HepG2 (cell line): ENCODE measurements at regions not wholly inside any gene's neighbourhood (a gene's known extent, or its start where the extent isn't known, plus 50 kb on each side); places are given as distances from the start of the nearest gene placed in this dataset.
A peak's percentile ranks its signal among the peaks of the same experiment; 100 is the strongest.

Source experiments
- ATAC-seq: fragments of 200-7000 bp; cut with Tn5 transposase; 3 replicates; pipeline ENCODE4 v1.9.1; 2020; ENCODE audit warnings: mild to moderate bottlenecking, moderate library complexity
- BruUV-seq: library from RNA; stranded (reverse); fragments of 400-500 nt; replicated peaks from 2 replicates; lab custom pipeline; 2021; lab: Mats Ljungman, UMichigan
- CTCF ChIA-PET: fragments of 300-600 bp; formaldehyde crosslinking; extraction: SDS; loops from one replicate; lab custom pipeline; 2021; ENCODE audit warnings: low total read pairs, inconsistent platforms, low intra/inter-chr PET ratio; lab: Yijun Ruan, JAX
- POLR2A ChIA-PET: fragments of 350-600 bp; sonication (Branson Sonifier 250); formaldehyde crosslinking; loops from one replicate; lab custom pipeline; 2020; ENCODE audit warnings: antibody characterized with exemption, inconsistent platforms; lab: Yijun Ruan, JAX
- DNase-seq: peaks from one replicate; pipeline ENCODE4 v3.0.0-alpha.2; 2015; ENCODE audit warnings: low spot score
- FAIRE-seq: peaks from 3 replicates; lab custom pipeline; 2011; peaks lifted over from hg19 to GRCh38; lab: Jason Lieb, UNC
- H2AFZ ChIP-seq: one replicate; pipeline ENCODE4 v1.6.1; 2011; ENCODE audit warnings: low read length, inconsistent platforms
- H3K27ac ChIP-seq: fragments of 300-600 bp; 3 replicates; pipeline ENCODE4 v1.8.0; 2011; ENCODE audit warnings: mixed run types, mild to moderate bottlenecking, mixed read lengths, low read length, inconsistent platforms; ENCODE audit not compliant: insufficient read depth; ENCODE audit errors: extremely low read length
- H3K27me3 ChIP-seq, 2 experiments: fragments of 200-600 bp in 1 of 2; 2 replicates in 1 of 2; 3 replicates in 1 of 2; pipeline versions ENCODE4 v1.6.0 to v1.8.0; 2011; ENCODE audit warnings: low read length in 2 of 2, mild to moderate bottlenecking in 2 of 2, moderate library complexity in 2 of 2, inconsistent platforms in 1 of 2; ENCODE audit not compliant: insufficient read depth in 2 of 2, control insufficient read depth in 1 of 2
- H3K36me3 ChIP-seq, 2 experiments: fragments of 200-600 bp in 1 of 2; replicated peaks in 1 of 2; 2 replicates in 1 of 2; 3 replicates in 1 of 2; pipeline versions ENCODE4 v1.5.1 to v1.8.0; 2011; ENCODE audit warnings: low read length in 2 of 2, inconsistent platforms in 1 of 2; ENCODE audit not compliant: insufficient read depth in 2 of 2, control insufficient read depth in 1 of 2
- H3K4me1 ChIP-seq: 2 replicates; pipeline ENCODE4 v1.5.1; 2012; ENCODE audit warnings: low read length, inconsistent platforms; ENCODE audit not compliant: insufficient read depth
- H3K4me2 ChIP-seq: 2 replicates; pipeline ENCODE4 v1.6.0; 2011; ENCODE audit warnings: low read depth, low read length, inconsistent platforms
- H3K4me3 ChIP-seq, 3 experiments: fragments of 200-600 bp in 1 of 3; sonication (generic), shearing (Covaris generic) in 1 of 3; replicated peaks in 1 of 3; 2 replicates each; pipeline ENCODE4 v1.5.1; 2011 to 2016; ENCODE audit warnings: low read length in 3 of 3, inconsistent platforms in 2 of 3, low read depth in 2 of 3, mild to moderate bottlenecking in 2 of 3, control low read depth in 1 of 3, mixed read lengths in 1 of 3; ENCODE audit not compliant: insufficient read depth in 1 of 3
- H3K79me2 ChIP-seq: one replicate; pipeline ENCODE4 v1.6.1; 2011; ENCODE audit warnings: low read length, inconsistent platforms; ENCODE audit not compliant: insufficient read depth
- H3K9ac ChIP-seq: 2 replicates; pipeline ENCODE4 v1.6.0; 2011; ENCODE audit warnings: mild to moderate bottlenecking, low read depth, low read length, inconsistent platforms; ENCODE audit not compliant: insufficient read depth
- H3K9me3 ChIP-seq: 2 replicates; pipeline ENCODE4 v1.5.1; 2012; ENCODE audit warnings: mild to moderate bottlenecking, low read length
- H4K20me1 ChIP-seq: 2 replicates; pipeline ENCODE4 v1.6.0; 2011; ENCODE audit warnings: inconsistent platforms, mild to moderate bottlenecking, low read length, moderate library complexity; ENCODE audit not compliant: insufficient read depth
- BORCS8-MEF2B ChIP-seq: sonication (generic); formaldehyde crosslinking; IDR thresholded peaks from 2 replicates; pipeline ENCODE4 v1.8.0; 2022; ENCODE audit warnings: mild to moderate bottlenecking, missing genetic modification reagents
- FOXC1 ChIP-seq: sonication (generic); formaldehyde crosslinking; IDR thresholded peaks from 2 replicates; pipeline ENCODE4 v1.8.0; 2022; ENCODE audit warnings: mild to moderate bottlenecking, missing genetic modification reagents, borderline replicate concordance
- HIVEP1 ChIP-seq: sonication (generic); formaldehyde crosslinking; IDR thresholded peaks from 2 replicates; pipeline ENCODE4 v1.4.0; 2020; ENCODE audit warnings: mild to moderate bottlenecking, missing genetic modification reagents
- KAT7 ChIP-seq: IDR thresholded peaks from 2 replicates; pipeline ENCODE4 v1.6.1; 2018; ENCODE audit warnings: borderline replicate concordance, missing compliant biosample characterization
- SMARCE1 ChIP-seq: fragments of 450-650 bp; IDR thresholded peaks from 2 replicates; pipeline ENCODE4 v1.6.1; 2017; ENCODE audit warnings: borderline replicate concordance
- SYNCRIP ChIP-seq: fragments of 200-400 bp; formaldehyde crosslinking; IDR thresholded peaks from 2 replicates; pipeline ENCODE4 v1.6.1; 2018; ENCODE audit warnings: mild to moderate bottlenecking, low read depth, low read length; ENCODE audit not compliant: insufficient read depth
- ZBTB1 ChIP-seq: sonication (generic); formaldehyde crosslinking; IDR thresholded peaks from 2 replicates; pipeline ENCODE4 v1.4.0; 2020; ENCODE audit warnings: missing genetic modification reagents, borderline replicate concordance
- ZFP82 ChIP-seq: sonication (generic); formaldehyde crosslinking; IDR thresholded peaks from 2 replicates; pipeline ENCODE4 v1.5.1; 2020; ENCODE audit warnings: mild to moderate bottlenecking, missing genetic modification reagents, borderline replicate concordance
- ZFYVE20 ChIP-seq: sonication (generic); formaldehyde crosslinking; IDR thresholded peaks from 2 replicates; pipeline ENCODE4 v1.8.0; 2023; ENCODE audit warnings: low read depth, mild to moderate bottlenecking, moderate library complexity, missing genetic modification reagents, borderline replicate concordance
- ZNF441 ChIP-seq: sonication (generic); formaldehyde crosslinking; IDR thresholded peaks from 2 replicates; pipeline ENCODE4 v1.7.0; 2021; ENCODE audit warnings: missing genetic modification reagents, borderline replicate concordance
- ZNF543 ChIP-seq: sonication (generic); formaldehyde crosslinking; IDR thresholded peaks from 2 replicates; pipeline ENCODE4 v1.4.0; 2020; ENCODE audit warnings: mild to moderate bottlenecking, missing genetic modification reagents
- WGBS: methylation state at CpG from one replicate; pipeline ENCODE4 v1.1.6; 2017; ENCODE audit warnings: low lambda C conversion rate; 5-methylcytosine and 5-hydroxymethylcytosine counted together
- in situ Hi-C: cut with HindIII; loops from 2 replicates; pipeline ENCODE4 v1.10.0; 2017; ENCODE audit warnings: low pct_unique_long_range_greater_than_20kb; ENCODE audit not compliant: extremely low pct_ligation_motif_present
- intact Hi-C: fragments of 100-400 bp; cut with micrococcal nuclease; formaldehyde crosslinking; loops from one replicate; pipeline ENCODE4 v1.10.0; 2022; ENCODE audit not compliant: unreplicated experiment
- TF ChIP-seq, protein P1 (sequence below): sonication (generic); formaldehyde crosslinking; IDR thresholded peaks from 2 replicates; pipeline ENCODE4 v1.4.0; 2020; ENCODE audit warnings: mild to moderate bottlenecking, missing genetic modification reagents
- TF ChIP-seq, protein P2 (sequence below): sonication (generic); formaldehyde crosslinking; IDR thresholded peaks from 2 replicates; pipeline ENCODE4 v1.4.0; 2020; ENCODE audit warnings: missing genetic modification reagents, low read depth, mild to moderate bottlenecking, borderline replicate concordance
- TF ChIP-seq, protein P3 (sequence below): IDR thresholded peaks from 2 replicates; pipeline ENCODE4 v1.6.1; 2016; ENCODE audit warnings: low read depth, borderline replicate concordance
- TF ChIP-seq, protein P4 (sequence below): sonication (generic); formaldehyde crosslinking; IDR thresholded peaks from 2 replicates; pipeline ENCODE4 v1.4.0; 2020; ENCODE audit warnings: missing genetic modification reagents
- TF ChIP-seq, protein P5 (sequence below): sonication (generic); formaldehyde crosslinking; IDR thresholded peaks from 2 replicates; pipeline ENCODE4 v1.9.0; 2022; ENCODE audit warnings: missing genetic modification reagents, mild to moderate bottlenecking, borderline replicate concordance
- TF ChIP-seq, protein P6 (sequence below): sonication (generic); formaldehyde crosslinking; IDR thresholded peaks from 2 replicates; pipeline ENCODE4 v1.8.0; 2022; ENCODE audit warnings: missing genetic modification reagents, mild to moderate bottlenecking, inconsistent platforms, borderline replicate concordance

DNA sequence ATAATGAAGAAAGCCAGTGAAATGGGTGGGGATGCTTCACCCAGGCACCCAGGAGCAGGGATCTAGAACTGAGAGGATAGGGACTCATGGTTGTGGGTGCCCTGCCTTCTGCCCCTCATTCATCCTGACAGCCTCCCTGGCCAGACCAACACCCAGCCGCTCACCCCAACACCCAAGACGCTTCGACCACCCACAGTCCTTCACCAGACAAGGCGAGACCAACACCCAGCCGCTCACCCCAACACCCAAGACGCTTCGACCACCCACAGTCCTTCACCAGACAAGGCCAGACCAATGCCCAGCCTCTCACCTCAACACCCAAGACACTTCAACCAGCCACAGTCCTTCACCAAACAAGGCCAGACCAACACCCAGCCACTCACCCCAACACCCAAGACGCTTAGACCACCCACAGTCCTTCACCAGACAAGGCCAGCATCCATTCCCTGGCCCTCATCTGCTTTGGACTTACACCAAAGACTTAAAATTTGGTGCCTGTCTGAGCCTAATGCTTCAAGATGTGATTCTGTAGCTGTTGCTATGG lies 131.5 kb downstream of the ANKRD60 start:
- Histone ChIP-seq H3K4me1 (no peaks in the 10 kb centered on the region), H2AFZ (no peak overlapping the region), H3K4me3 (no peak overlapping the region), H3K9ac (no peak overlapping the region), H3K27ac (no peak overlapping the region), H3K9me3 (no peaks in the 10 kb centered on the region), H3K4me2 (no peak overlapping the region), H3K36me3 (no peaks in the 10 kb centered on the region), H4K20me1 (no peaks in the 10 kb centered on the region), H3K79me2 (no peaks in the 10 kb centered on the region), H3K27me3 (peaks cover 2 to 60% of the 10 kb centered on the region in 2 experiments; a peak in 3 of 5 replicates)
- intact Hi-C loops, result no loop called here
- BruUV-seq, result no TSS peak
- FAIRE-seq (peak; percentile 8), DNase-seq (no peak), ATAC-seq (no peak; the same call in 2 of the 3 replicates)
- 2% methylated on average over 8 of the region's 8 CpGs for WGBS
- ChIA-PET CTCF (no interaction called here), POLR2A (no interaction called here)
- in situ Hi-C loops, result no loop called here
- TF ChIP-seq, protein P1, sequence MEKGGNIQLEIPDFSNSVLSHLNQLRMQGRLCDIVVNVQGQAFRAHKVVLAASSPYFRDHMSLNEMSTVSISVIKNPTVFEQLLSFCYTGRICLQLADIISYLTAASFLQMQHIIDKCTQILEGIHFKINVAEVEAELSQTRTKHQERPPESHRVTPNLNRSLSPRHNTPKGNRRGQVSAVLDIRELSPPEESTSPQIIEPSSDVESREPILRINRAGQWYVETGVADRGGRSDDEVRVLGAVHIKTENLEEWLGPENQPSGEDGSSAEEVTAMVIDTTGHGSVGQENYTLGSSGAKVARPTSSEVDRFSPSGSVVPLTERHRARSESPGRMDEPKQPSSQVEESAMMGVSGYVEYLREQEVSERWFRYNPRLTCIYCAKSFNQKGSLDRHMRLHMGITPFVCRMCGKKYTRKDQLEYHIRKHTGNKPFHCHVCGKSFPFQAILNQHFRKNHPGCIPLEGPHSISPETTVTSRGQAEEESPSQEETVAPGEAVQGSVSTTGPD (CRISPR knock-in tag), result no peak
- TF ChIP-seq, protein P2, sequence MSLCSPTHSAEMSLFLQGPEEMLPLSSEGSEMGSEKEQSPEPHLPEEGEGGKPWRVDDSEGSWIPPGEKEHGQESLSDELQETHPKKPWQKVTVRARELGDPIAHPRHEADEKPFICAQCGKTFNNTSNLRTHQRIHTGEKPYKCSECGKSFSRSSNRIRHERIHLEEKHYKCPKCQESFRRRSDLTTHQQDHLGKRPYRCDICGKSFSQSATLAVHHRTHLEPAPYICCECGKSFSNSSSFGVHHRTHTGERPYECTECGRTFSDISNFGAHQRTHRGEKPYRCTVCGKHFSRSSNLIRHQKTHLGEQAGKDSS (CRISPR knock-in tag), result no peak
- TF ChIP-seq ZBTB1 (CRISPR knock-in tag) (no peak), SYNCRIP (no peak), HIVEP1 (CRISPR knock-in tag) (no peak), ZFP82 (no peak), ZNF543 (CRISPR knock-in tag) (no peak), KAT7 (CRISPR knock-in tag) (no peak), ZNF441 (CRISPR knock-in tag) (no peak), BORCS8-MEF2B (CRISPR knock-in tag) (no peak), FOXC1 (no peak), ZFYVE20 (CRISPR knock-in tag) (no peak), SMARCE1 (no peak)
- TF ChIP-seq, protein P3, sequence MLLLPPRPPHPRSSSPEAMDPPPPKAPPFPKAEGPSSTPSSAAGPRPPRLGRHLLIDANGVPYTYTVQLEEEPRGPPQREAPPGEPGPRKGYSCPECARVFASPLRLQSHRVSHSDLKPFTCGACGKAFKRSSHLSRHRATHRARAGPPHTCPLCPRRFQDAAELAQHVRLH, result no peak
- TF ChIP-seq, protein P4, sequence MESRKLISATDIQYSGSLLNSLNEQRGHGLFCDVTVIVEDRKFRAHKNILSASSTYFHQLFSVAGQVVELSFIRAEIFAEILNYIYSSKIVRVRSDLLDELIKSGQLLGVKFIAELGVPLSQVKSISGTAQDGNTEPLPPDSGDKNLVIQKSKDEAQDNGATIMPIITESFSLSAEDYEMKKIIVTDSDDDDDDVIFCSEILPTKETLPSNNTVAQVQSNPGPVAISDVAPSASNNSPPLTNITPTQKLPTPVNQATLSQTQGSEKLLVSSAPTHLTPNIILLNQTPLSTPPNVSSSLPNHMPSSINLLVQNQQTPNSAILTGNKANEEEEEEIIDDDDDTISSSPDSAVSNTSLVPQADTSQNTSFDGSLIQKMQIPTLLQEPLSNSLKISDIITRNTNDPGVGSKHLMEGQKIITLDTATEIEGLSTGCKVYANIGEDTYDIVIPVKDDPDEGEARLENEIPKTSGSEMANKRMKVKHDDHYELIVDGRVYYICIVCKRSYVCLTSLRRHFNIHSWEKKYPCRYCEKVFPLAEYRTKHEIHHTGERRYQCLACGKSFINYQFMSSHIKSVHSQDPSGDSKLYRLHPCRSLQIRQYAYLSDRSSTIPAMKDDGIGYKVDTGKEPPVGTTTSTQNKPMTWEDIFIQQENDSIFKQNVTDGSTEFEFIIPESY, result no peak
- TF ChIP-seq, protein P5, sequence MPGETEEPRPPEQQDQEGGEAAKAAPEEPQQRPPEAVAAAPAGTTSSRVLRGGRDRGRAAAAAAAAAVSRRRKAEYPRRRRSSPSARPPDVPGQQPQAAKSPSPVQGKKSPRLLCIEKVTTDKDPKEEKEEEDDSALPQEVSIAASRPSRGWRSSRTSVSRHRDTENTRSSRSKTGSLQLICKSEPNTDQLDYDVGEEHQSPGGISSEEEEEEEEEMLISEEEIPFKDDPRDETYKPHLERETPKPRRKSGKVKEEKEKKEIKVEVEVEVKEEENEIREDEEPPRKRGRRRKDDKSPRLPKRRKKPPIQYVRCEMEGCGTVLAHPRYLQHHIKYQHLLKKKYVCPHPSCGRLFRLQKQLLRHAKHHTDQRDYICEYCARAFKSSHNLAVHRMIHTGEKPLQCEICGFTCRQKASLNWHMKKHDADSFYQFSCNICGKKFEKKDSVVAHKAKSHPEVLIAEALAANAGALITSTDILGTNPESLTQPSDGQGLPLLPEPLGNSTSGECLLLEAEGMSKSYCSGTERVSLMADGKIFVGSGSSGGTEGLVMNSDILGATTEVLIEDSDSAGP (CRISPR knock-in tag), result no peak
- TF ChIP-seq, protein P6, sequence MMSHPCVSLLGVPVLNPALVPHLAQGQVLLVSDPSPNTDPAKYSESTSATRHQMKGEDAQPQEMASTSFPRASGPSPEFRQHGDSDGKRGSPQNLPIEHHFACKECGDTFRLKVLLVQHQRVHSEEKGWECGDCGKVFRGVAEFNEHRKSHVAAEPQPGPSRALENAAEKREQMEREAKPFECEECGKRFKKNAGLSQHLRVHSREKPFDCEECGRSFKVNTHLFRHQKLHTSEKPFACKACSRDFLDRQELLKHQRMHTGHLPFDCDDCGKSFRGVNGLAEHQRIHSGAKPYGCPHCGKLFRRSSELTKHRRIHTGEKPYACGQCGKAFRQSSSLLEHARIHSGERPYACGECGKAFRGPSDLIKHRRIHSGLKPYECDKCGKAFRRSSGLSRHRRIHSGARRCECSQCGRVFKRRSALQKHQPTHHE (CRISPR knock-in tag), result no peak
